GM12878 (cell line): ENCODE measurements at regions not wholly inside any gene's neighbourhood (a gene's known extent, or its start where the extent isn't known, plus 50 kb on each side); places are given as distances from the start of the nearest gene placed in this dataset.

Experiments used
- NFIC ChIP-seq: IDR thresholded peaks from 2 replicates; pipeline ENCODE4 v1.6.1; 2012; ENCODE audit warnings: low read depth, mild to moderate bottlenecking, inconsistent platforms, low read length, moderate library complexity
- TF ChIP-seq, protein P1 (sequence below): fragments of 450-650 bp; formaldehyde crosslinking; IDR thresholded peaks from 2 replicates; pipeline ENCODE4 v1.4.0; 2022; ENCODE audit warnings: mild to moderate bottlenecking, moderate library complexity
- TF ChIP-seq, protein P2 (sequence below): fragments of 450-650 bp; IDR thresholded peaks from 2 replicates; pipeline ENCODE4 v1.6.1; 2018; ENCODE audit warnings: mild to moderate bottlenecking, low read depth, moderate library complexity; ENCODE audit not compliant: partially characterized antibody
- TF ChIP-seq, protein P3 (sequence below): fragments of 450-650 bp; conservative IDR thresholded peaks from 2 replicates; pipeline ENCODE4 v1.6.1; 2017; ENCODE audit warnings: mild to moderate bottlenecking, moderate library complexity

DNA sequence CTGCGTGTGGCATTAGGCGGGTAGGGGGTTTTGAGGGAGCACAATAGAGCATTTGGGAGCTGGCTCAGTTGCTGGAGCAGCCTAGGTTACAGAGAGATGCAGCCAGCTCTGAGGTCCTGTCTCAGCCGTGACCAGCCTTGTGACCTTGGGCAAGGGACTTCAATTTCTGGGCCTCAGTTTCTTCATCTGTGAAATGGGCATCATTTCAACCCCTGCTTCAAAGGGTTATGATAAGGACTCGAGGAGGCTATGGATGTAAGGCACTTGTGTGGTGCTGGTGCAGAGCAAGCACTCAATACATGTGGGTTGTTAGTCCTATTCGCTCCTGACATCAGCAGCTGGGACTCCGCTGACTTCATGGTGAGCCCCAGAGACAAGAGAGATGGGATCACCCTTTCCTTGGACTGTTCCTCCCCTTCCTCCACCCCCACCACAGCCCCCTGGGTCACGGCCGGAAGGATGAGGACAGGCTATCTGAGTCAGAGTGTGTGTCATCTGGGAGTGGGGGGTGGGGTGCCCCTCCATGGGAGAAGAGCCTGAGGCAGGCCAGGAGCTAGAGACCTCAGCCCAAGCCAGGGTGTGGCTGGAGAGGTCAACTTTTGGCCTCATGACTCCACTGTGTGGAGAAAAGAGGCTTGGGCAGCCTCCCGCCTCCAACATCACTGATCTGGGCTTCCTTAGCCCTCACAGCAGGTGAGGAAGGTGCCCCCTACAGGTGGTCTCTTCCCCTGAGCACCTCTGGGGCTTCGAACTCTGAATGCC, 71.4 kb upstream of the ZBTB40 start (continued):
- TF ChIP-seq, protein P1, sequence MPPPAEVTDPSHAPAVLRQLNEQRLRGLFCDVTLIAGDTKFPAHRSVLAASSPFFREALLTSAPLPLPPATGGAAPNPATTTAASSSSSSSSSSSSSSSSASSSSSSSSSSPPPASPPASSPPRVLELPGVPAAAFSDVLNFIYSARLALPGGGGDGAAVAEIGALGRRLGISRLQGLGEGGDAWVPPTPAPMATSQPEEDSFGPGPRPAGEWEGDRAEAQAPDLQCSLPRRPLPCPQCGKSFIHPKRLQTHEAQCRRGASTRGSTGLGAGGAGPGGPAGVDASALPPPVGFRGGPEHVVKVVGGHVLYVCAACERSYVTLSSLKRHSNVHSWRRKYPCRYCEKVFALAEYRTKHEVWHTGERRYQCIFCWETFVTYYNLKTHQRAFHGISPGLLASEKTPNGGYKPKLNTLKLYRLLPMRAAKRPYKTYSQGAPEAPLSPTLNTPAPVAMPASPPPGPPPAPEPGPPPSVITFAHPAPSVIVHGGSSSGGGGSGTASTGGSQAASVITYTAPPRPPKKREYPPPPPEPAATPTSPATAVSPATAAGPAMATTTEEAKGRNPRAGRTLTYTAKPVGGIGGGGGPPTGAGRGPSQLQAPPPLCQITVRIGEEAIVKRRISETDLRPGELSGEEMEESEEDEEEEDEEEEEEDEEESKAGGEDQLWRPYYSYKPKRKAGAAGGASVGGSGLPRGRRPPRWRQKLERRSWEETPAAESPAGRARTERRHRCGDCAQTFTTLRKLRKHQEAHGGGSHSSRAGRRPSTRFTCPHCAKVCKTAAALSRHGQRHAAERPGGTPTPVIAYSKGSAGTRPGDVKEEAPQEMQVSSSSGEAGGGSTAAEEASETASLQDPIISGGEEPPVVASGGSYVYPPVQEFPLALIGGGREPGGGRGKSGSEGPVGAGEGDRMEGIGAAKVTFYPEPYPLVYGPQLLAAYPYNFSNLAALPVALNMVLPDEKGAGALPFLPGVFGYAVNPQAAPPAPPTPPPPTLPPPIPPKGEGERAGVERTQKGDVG (CRISPR knock-in tag): no peak
- TF ChIP-seq, protein P2, sequence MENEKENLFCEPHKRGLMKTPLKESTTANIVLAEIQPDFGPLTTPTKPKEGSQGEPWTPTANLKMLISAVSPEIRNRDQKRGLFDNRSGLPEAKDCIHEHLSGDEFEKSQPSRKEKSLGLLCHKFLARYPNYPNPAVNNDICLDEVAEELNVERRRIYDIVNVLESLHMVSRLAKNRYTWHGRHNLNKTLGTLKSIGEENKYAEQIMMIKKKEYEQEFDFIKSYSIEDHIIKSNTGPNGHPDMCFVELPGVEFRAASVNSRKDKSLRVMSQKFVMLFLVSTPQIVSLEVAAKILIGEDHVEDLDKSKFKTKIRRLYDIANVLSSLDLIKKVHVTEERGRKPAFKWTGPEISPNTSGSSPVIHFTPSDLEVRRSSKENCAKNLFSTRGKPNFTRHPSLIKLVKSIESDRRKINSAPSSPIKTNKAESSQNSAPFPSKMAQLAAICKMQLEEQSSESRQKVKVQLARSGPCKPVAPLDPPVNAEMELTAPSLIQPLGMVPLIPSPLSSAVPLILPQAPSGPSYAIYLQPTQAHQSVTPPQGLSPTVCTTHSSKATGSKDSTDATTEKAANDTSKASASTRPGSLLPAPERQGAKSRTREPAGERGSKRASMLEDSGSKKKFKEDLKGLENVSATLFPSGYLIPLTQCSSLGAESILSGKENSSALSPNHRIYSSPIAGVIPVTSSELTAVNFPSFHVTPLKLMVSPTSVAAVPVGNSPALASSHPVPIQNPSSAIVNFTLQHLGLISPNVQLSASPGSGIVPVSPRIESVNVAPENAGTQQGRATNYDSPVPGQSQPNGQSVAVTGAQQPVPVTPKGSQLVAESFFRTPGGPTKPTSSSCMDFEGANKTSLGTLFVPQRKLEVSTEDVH: no peak
- TF ChIP-seq, protein P3, sequence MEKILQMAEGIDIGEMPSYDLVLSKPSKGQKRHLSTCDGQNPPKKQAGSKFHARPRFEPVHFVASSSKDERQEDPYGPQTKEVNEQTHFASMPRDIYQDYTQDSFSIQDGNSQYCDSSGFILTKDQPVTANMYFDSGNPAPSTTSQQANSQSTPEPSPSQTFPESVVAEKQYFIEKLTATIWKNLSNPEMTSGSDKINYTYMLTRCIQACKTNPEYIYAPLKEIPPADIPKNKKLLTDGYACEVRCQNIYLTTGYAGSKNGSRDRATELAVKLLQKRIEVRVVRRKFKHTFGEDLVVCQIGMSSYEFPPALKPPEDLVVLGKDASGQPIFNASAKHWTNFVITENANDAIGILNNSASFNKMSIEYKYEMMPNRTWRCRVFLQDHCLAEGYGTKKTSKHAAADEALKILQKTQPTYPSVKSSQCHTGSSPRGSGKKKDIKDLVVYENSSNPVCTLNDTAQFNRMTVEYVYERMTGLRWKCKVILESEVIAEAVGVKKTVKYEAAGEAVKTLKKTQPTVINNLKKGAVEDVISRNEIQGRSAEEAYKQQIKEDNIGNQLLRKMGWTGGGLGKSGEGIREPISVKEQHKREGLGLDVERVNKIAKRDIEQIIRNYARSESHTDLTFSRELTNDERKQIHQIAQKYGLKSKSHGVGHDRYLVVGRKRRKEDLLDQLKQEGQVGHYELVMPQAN: no peak
- no peak for TF ChIP-seq NFIC
